HCT116 (cell line): ENCODE measurements at regions not wholly inside any gene's neighbourhood (a gene's known extent, or its start where the extent isn't known, plus 50 kb on each side); places are given as distances from the start of the nearest gene placed in this dataset.

Experiments used
- ATAC-seq: fragments of 200-7000 bp; cut with Tn5 transposase; 2 replicates; pipeline ENCODE4 v1.9.1; 2020; ENCODE audit warnings: mild to moderate bottlenecking, moderate library complexity
- BruUV-seq: library from RNA; stranded (reverse); fragments of 400-500 nt; replicated peaks from 2 replicates; lab custom pipeline; 2021; lab: Mats Ljungman, UMichigan
- CTCF ChIA-PET: fragments of 300-600 bp; sonication (Branson Sonifier 250); formaldehyde crosslinking; loops from one replicate; lab custom pipeline; 2021; ENCODE audit warnings: antibody characterized with exemption; lab: Charles Lee
- POLR2A ChIA-PET: fragments of 300-600, 350-600 bp; sonication (Branson Sonifier 250); formaldehyde crosslinking; loops from one replicate; lab custom pipeline; 2021; ENCODE audit warnings: antibody characterized with exemption; lab: Charles Lee
- RAD21 ChIA-PET, 2 experiments: fragments of 300-600 bp; sonication (Branson Sonifier 250); formaldehyde crosslinking; loops; one replicate each; lab custom pipeline; 2023; ENCODE audit warnings: low total read pairs in 2 of 2; ENCODE audit not compliant: uncharacterized antibody in 2 of 2, unreplicated experiment in 2 of 2, low non-redundant PET in 1 of 2; lab: Charles Lee
- DNase-seq: peaks from one replicate; pipeline ENCODE4 v3.0.0-alpha.2; 2010; ENCODE audit warnings: low read depth, low spot score
- H2AFZ ChIP-seq: fragments of 200-600 bp; shearing (Covaris generic), sonication (generic); 2 replicates; pipeline ENCODE4 v1.6.1; 2017; ENCODE audit warnings: low read depth, mixed run types, mixed read lengths, antibody characterized with exemption, low read length; ENCODE audit not compliant: poor library complexity, severe bottlenecking
- H3K27ac ChIP-seq: 2 replicates; pipeline ENCODE4 v1.5.1; 2012; ENCODE audit warnings: low read depth, low read length
- H3K27me3 ChIP-seq: fragments of 200-600 bp; sonication (generic); 2 replicates; pipeline ENCODE4 v1.6.1; 2016; ENCODE audit warnings: mixed run types, low read length, mixed read lengths; ENCODE audit not compliant: insufficient read depth
- H3K36me3 ChIP-seq, 2 experiments: fragments of 200-500 bp in 1 of 2; fragments of 200-600 bp in 1 of 2; sonication (Bioruptor generic) in 1 of 2; sonication (generic) in 1 of 2; 2 replicates each; pipeline versions ENCODE4 v1.5.1 to v1.6.1; 2014 to 2016; ENCODE audit warnings: low read length in 2 of 2, inconsistent platforms in 1 of 2, mixed read lengths in 1 of 2, mixed run types in 1 of 2; ENCODE audit not compliant: insufficient read depth in 2 of 2, control insufficient read depth in 1 of 2
- H3K4me1 ChIP-seq, 2 experiments: fragments of 200-600 bp in 1 of 2; sonication (generic) in 1 of 2; 2 replicates each; pipeline versions ENCODE4 v1.5.1 to v1.6.1; 2012 to 2017; ENCODE audit warnings: low read length in 2 of 2, inconsistent platforms in 1 of 2, mild to moderate bottlenecking in 1 of 2, mixed read lengths in 1 of 2, mixed run types in 1 of 2, moderate library complexity in 1 of 2; ENCODE audit not compliant: insufficient read depth in 2 of 2, control insufficient read depth in 1 of 2
- H3K4me2 ChIP-seq: fragments of 200-600 bp; sonication (generic); 2 replicates; pipeline ENCODE4 v1.6.1; 2017; ENCODE audit warnings: mixed run types, low read length, mixed read lengths
- H3K4me3 ChIP-seq, 2 experiments: fragments of 200-600 bp in 1 of 2; sonication (generic) in 1 of 2; replicated peaks in 1 of 2; 2 replicates each; pipeline ENCODE4 v1.5.1; 2011 to 2016; ENCODE audit warnings: low read length in 2 of 2, control low read depth in 1 of 2, low read depth in 1 of 2, mild to moderate bottlenecking in 1 of 2, mixed read lengths in 1 of 2, mixed run types in 1 of 2
- H3K79me2 ChIP-seq: fragments of 200-600 bp; sonication (generic); 2 replicates; pipeline ENCODE4 v1.6.1; 2017; ENCODE audit warnings: mild to moderate bottlenecking, mixed run types, low read length, moderate library complexity, mixed read lengths; ENCODE audit not compliant: insufficient read depth
- H3K9ac ChIP-seq: fragments of 200-600 bp; sonication (generic); 2 replicates; pipeline ENCODE4 v1.6.1; 2016; ENCODE audit warnings: low read length, mixed read lengths
- H3K9me2 ChIP-seq: fragments of 200-600 bp; sonication (generic), shearing (Covaris generic); 2 replicates; pipeline ENCODE4 v1.6.1; 2017; ENCODE audit warnings: mixed run types, mild to moderate bottlenecking, moderate library complexity; ENCODE audit not compliant: insufficient read depth
- H3K9me3 ChIP-seq, 2 experiments: fragments of 200-500 bp in 1 of 2; fragments of 200-600 bp in 1 of 2; sonication (Bioruptor generic) in 1 of 2; sonication (generic) in 1 of 2; 2 replicates each; pipeline ENCODE4 v1.6.1; 2014 to 2017; ENCODE audit warnings: low read length in 2 of 2, mixed read lengths in 2 of 2, inconsistent platforms in 1 of 2, low read depth in 1 of 2, mild to moderate bottlenecking in 1 of 2, mixed run types in 1 of 2, moderate library complexity in 1 of 2; ENCODE audit not compliant: control insufficient read depth in 1 of 2, insufficient read depth in 1 of 2
- H4K20me1 ChIP-seq: fragments of 200-600 bp; sonication (generic), shearing (Covaris generic); 2 replicates; pipeline ENCODE4 v1.6.1; 2017; ENCODE audit warnings: mixed run types, mild to moderate bottlenecking, moderate library complexity; ENCODE audit not compliant: insufficient read depth
- ATF3 ChIP-seq: IDR thresholded peaks from 2 replicates; pipeline ENCODE4 v1.6.1; 2012
- CBX3 ChIP-seq: IDR thresholded peaks from 2 replicates; pipeline ENCODE4 v1.6.1; 2012; ENCODE audit warnings: low read depth
- CEBPB ChIP-seq: IDR thresholded peaks from 2 replicates; pipeline ENCODE4 v1.6.1; 2012; ENCODE audit warnings: low read depth
- CTCF ChIP-seq, 3 experiments: fragments of 200-600 bp in 1 of 3; sonication (generic) in 1 of 3; IDR thresholded peaks in 2 of 3; conservative IDR thresholded peaks in 1 of 3; 2 replicates each; pipeline ENCODE4 v1.5.1; 2012 to 2017; ENCODE audit warnings: low read depth in 2 of 3, low read length in 2 of 3, antibody characterized with exemption in 1 of 3, borderline replicate concordance in 1 of 3, control low read depth in 1 of 3, mild to moderate bottlenecking in 1 of 3, mixed read lengths in 1 of 3, mixed run types in 1 of 3, moderate library complexity in 1 of 3; ENCODE audit not compliant: insufficient read depth in 1 of 3
- EGR1 ChIP-seq: IDR thresholded peaks from 2 replicates; pipeline ENCODE4 v1.6.1; 2012; ENCODE audit warnings: low read depth
- ELF1 ChIP-seq: IDR thresholded peaks from 2 replicates; pipeline ENCODE4 v1.6.1; 2012; ENCODE audit warnings: low read depth, borderline replicate concordance
- EZH2 ChIP-seq: fragments of 200-600 bp; sonication (generic); IDR thresholded peaks from 2 replicates; pipeline ENCODE4 v1.6.1; 2017; ENCODE audit warnings: antibody characterized with exemption, mixed run types
- JUND ChIP-seq: IDR thresholded peaks from 2 replicates; pipeline ENCODE4 v1.6.1; 2012
- MAX ChIP-seq: IDR thresholded peaks from 2 replicates; pipeline ENCODE4 v1.6.1; 2012
- POLR2A ChIP-seq: IDR thresholded peaks from 2 replicates; pipeline ENCODE4 v1.7.0; 2011; ENCODE audit warnings: borderline replicate concordance; ENCODE audit not compliant: insufficient read depth, insufficient read length; ENCODE audit errors: extremely low read depth
- POLR2AphosphoS5 ChIP-seq: IDR thresholded peaks from 2 replicates; pipeline ENCODE4 v1.6.1; 2011; ENCODE audit warnings: mild to moderate bottlenecking, low read depth, low read length, moderate library complexity
- REST ChIP-seq: IDR thresholded peaks from 2 replicates; pipeline ENCODE4 v1.6.1; 2012; ENCODE audit warnings: low read depth
- SIN3A ChIP-seq: IDR thresholded peaks from 2 replicates; pipeline ENCODE4 v1.6.1; 2012; ENCODE audit warnings: low read depth
- SP1 ChIP-seq: IDR thresholded peaks from 2 replicates; pipeline ENCODE4 v1.6.1; 2012; ENCODE audit warnings: low read depth
- SRF ChIP-seq: IDR thresholded peaks from 2 replicates; pipeline ENCODE4 v1.6.1; 2012; ENCODE audit warnings: low read depth
- TCF7L2 ChIP-seq: IDR thresholded peaks from 2 replicates; pipeline ENCODE4 v1.7.0; 2011; ENCODE audit warnings: borderline replicate concordance, inconsistent platforms; ENCODE audit not compliant: insufficient read depth, insufficient read length; ENCODE audit errors: extremely low read depth
- YY1 ChIP-seq: IDR thresholded peaks from 2 replicates; pipeline ENCODE4 v1.6.1; 2011; ENCODE audit warnings: low read length, low read depth, moderate library complexity, mild to moderate bottlenecking; ENCODE audit not compliant: insufficient replicate concordance; ENCODE audit errors: extremely low read depth
- ZBTB33 ChIP-seq: IDR thresholded peaks from 2 replicates; pipeline ENCODE4 v1.6.1; 2011; ENCODE audit warnings: mild to moderate bottlenecking, low read length, moderate library complexity; ENCODE audit not compliant: insufficient replicate concordance; ENCODE audit errors: extremely low read depth
- intact Hi-C: fragments of 100-400 bp; cut with micrococcal nuclease; formaldehyde crosslinking; loops from 2 replicates; pipeline ENCODE4 v1.10.0; 2022

- POLR2A ChIA-PET, result no interaction called here
- no peaks in the 10 kb centered on the region for H3K27me3 ChIP-seq
- TF ChIP-seq SIN3A, result no peak
- no peak for TF ChIP-seq EGR1
- TF ChIP-seq ATF3, result no peak
- no peak for TF ChIP-seq CBX3
- TF ChIP-seq SP1, result no peak
- no peak for TF ChIP-seq REST
- no peak for TF ChIP-seq POLR2AphosphoS5
- TF ChIP-seq CEBPB, result no peak
- no peak for TF ChIP-seq SRF
- TF ChIP-seq POLR2A, result no peak
- TF ChIP-seq CTCF (IDR thresholded peaks at IDR 0.05 in 2 of 3, conservative IDR thresholded peaks at IDR 0.05 in 1 of 3; ENCODE audit: borderline replicate concordance in 1 of 3, insufficient read depth in 1 of 3, low read depth in 2 of 3, low read length in 2 of 3), result no peak
- TF ChIP-seq EZH2, result no peak
- no peak for TF ChIP-seq JUND
- TF ChIP-seq TCF7L2, result no peak
- TF ChIP-seq ZBTB33, result no peak
- TF ChIP-seq MAX, result no peak
- TF ChIP-seq ELF1, result no peak
- TF ChIP-seq YY1, result no peak
- TF ChIP-seq, all 23 proteins: peak for 0
- Histone ChIP-seq H3K27ac (no peak overlapping the region), H3K9ac (no peak overlapping the region), H4K20me1 (no peaks in the 10 kb centered on the region; the same call in 1 of the 2 replicates), H2AFZ (no peak overlapping the region), H3K79me2 (no peaks in the 10 kb centered on the region), H3K36me3 (no peaks in the 10 kb centered on the region), H3K9me3 (no peaks in the 10 kb centered on the region), H3K4me3 (no peak overlapping the region), H3K4me2 (no peak overlapping the region), H3K4me1 (no peaks in the 10 kb centered on the region), H3K9me2 (no peaks in the 10 kb centered on the region)
- ATAC-seq (no peak), DNase-seq (no peak)
- ChIA-PET CTCF (no interaction called here), RAD21 (no interaction called here)
- no TSS peak for BruUV-seq
- intact Hi-C loops, result no loop called here
Observed at GRCh38 chr2:129255610-129256313, 723.7 kb upstream of the RAB6C start.
